ENCODE measurements at regions not wholly inside any gene's neighbourhood (a gene's known extent, or its start where the extent isn't known, plus 50 kb on each side); places are given as distances from the start of the nearest gene placed in this dataset.

DNA sequence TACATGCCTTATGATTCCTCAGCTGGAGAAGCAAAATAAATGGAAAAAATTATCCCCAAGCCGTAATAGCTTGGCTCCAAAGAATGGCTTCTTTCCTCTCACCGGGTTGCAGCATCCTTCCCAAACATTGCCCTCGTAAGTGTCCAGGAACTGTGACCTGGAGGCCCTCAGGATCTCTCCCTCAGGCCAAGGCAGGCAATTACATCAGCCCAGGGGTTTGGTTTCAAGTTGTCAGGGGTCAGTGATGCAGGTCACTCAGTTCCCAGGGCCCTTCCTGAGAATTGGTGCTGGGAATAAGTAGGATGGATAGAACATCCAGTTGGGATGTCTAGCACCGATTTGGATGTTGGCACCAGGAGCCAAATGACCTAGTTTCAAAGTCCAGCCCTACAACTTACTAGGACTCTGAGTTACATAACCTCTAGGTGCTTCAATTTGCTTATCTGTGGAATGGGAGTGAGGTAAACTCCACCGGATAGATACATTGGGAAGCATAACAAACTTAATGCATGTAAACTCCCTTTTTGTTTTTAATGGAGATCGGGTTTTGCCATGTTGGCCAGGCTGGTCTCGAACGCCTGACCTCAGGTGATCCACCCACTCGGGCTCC is 133.5 kb upstream of the DAP start:
- TF ChIP-seq, protein P1, sequence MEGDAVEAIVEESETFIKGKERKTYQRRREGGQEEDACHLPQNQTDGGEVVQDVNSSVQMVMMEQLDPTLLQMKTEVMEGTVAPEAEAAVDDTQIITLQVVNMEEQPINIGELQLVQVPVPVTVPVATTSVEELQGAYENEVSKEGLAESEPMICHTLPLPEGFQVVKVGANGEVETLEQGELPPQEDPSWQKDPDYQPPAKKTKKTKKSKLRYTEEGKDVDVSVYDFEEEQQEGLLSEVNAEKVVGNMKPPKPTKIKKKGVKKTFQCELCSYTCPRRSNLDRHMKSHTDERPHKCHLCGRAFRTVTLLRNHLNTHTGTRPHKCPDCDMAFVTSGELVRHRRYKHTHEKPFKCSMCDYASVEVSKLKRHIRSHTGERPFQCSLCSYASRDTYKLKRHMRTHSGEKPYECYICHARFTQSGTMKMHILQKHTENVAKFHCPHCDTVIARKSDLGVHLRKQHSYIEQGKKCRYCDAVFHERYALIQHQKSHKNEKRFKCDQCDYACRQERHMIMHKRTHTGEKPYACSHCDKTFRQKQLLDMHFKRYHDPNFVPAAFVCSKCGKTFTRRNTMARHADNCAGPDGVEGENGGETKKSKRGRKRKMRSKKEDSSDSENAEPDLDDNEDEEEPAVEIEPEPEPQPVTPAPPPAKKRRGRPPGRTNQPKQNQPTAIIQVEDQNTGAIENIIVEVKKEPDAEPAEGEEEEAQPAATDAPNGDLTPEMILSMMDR (conservative IDR thresholded peaks at IDR 0.05) = no peak
- TF ChIP-seq ZFX (IDR thresholded peaks at IDR 0.05) = no peak
